Muscle layer of colon (tissue), 2 donors: ENCODE measurements at regions not wholly inside any gene's neighbourhood (a gene's known extent, or its start where the extent isn't known, plus 50 kb on each side); places are given as distances from the start of the nearest gene placed in this dataset.

Source experiments
- H3K27ac ChIP-seq: one replicate; pipeline ENCODE4 v1.7.0; 2013; ENCODE audit warnings: low read depth, mild to moderate bottlenecking, low read length, moderate library complexity
- H3K27me3 ChIP-seq, 2 donors: one replicate each; pipeline ENCODE4 v1.7.0; 2013; ENCODE audit warnings: low read length in 2 of 2, mild to moderate bottlenecking in 2 of 2; ENCODE audit not compliant: insufficient read depth in 2 of 2, control insufficient read depth in 1 of 2
- H3K36me3 ChIP-seq: one replicate; pipeline ENCODE4 v1.7.0; 2013; ENCODE audit warnings: mild to moderate bottlenecking, low read length; ENCODE audit not compliant: insufficient read depth
- H3K4me1 ChIP-seq: one replicate; pipeline ENCODE4 v1.7.0; 2013; ENCODE audit warnings: mild to moderate bottlenecking, low read length; ENCODE audit not compliant: insufficient read depth
- H3K4me3 ChIP-seq, 2 donors: one replicate each; pipeline ENCODE4 v1.7.0; 2013; ENCODE audit warnings: low read length in 2 of 2, low read depth in 1 of 2, mild to moderate bottlenecking in 1 of 2, moderate library complexity in 1 of 2
- H3K9ac ChIP-seq: one replicate; pipeline ENCODE4 v1.7.0; 2013; ENCODE audit warnings: low read length
- H3K9me3 ChIP-seq: one replicate; pipeline ENCODE4 v1.7.0; 2013; ENCODE audit warnings: mild to moderate bottlenecking, low read length
- donor health status: abdominal sarcoma.
- donor health status: Adenocarcinoma of cecum.

- H3K36me3 ChIP-seq, result no peaks in the 10 kb centered on the region
- no peaks in the 10 kb centered on the region for H3K4me1 ChIP-seq
- H3K9me3 ChIP-seq, result no peaks in the 10 kb centered on the region
- H3K9ac ChIP-seq, result no peak overlapping the region
- H3K4me3 ChIP-seq, result no peak overlapping the region
- H3K27me3 ChIP-seq, result no peaks in the 10 kb centered on the region
- no peak overlapping the region for H3K27ac ChIP-seq
Observed at GRCh38 chr19:31706691-31707620, 357.7 kb upstream of the TSHZ3 start.

GRCh38 chr19:31708520-31708919 lies 359.3 kb upstream of the TSHZ3 start:
- no peak overlapping the region for H3K9ac ChIP-seq
- no peaks in the 10 kb centered on the region for H3K9me3 ChIP-seq
- H3K27ac ChIP-seq, result no peak overlapping the region
- no peak overlapping the region for H3K4me3 ChIP-seq
- no peaks in the 10 kb centered on the region for H3K36me3 ChIP-seq
- no peaks in the 10 kb centered on the region for H3K27me3 ChIP-seq
- no peaks in the 10 kb centered on the region for H3K4me1 ChIP-seq

GRCh38 chr19:31709476-31709875 lies 360.2 kb upstream of the TSHZ3 start:
- Histone ChIP-seq H3K36me3 (no peaks in the 10 kb centered on the region), H3K9ac (no peak overlapping the region), H3K4me1 (no peaks in the 10 kb centered on the region), H3K27ac (no peak overlapping the region), H3K27me3 (no peaks in the 10 kb centered on the region), H3K9me3 (no peaks in the 10 kb centered on the region), H3K4me3 (no peak overlapping the region)

GRCh38 chr19:31715249-31715945 lies 366.2 kb upstream of the TSHZ3 start:
- Histone ChIP-seq H3K4me1 (peaks cover 8% of the 10 kb centered on the region), H3K9me3 (no peaks in the 10 kb centered on the region), H3K9ac (no peak overlapping the region), H3K27me3 (no peaks in the 10 kb centered on the region), H3K36me3 (no peaks in the 10 kb centered on the region), H3K4me3 (no peak overlapping the region), H3K27ac (no peak overlapping the region)

- H3K9me3 ChIP-seq, result no peaks in the 10 kb centered on the region
- H3K36me3 ChIP-seq, result no peaks in the 10 kb centered on the region
- H3K4me1 ChIP-seq, result peaks cover 8% of the 10 kb centered on the region
- no peak overlapping the region for H3K27ac ChIP-seq
- H3K27me3 ChIP-seq, result no peaks in the 10 kb centered on the region
- no peak overlapping the region for H3K9ac ChIP-seq
- no peak overlapping the region for H3K4me3 ChIP-seq
Observed at GRCh38 chr19:31716826-31717225, 367.6 kb upstream of the TSHZ3 start.

GRCh38 chr19:31717269-31717923 lies 368.2 kb upstream of the TSHZ3 start:
- no peak overlapping the region for H3K4me3 ChIP-seq
- H3K36me3 ChIP-seq, result no peaks in the 10 kb centered on the region
- no peak overlapping the region for H3K9ac ChIP-seq
- H3K9me3 ChIP-seq, result no peaks in the 10 kb centered on the region
- H3K4me1 ChIP-seq, result peaks cover 8% of the 10 kb centered on the region
- H3K27me3 ChIP-seq, result no peaks in the 10 kb centered on the region
- no peak overlapping the region for H3K27ac ChIP-seq

GRCh38 chr19:31718032-31718431 lies 368.8 kb upstream of the TSHZ3 start:
- Histone ChIP-seq H3K9me3 (no peaks in the 10 kb centered on the region), H3K36me3 (no peaks in the 10 kb centered on the region), H3K4me3 (peak overlapping the region in 1 of 2 donors; percentile 26), H3K4me1 (peaks cover 8% of the 10 kb centered on the region), H3K27ac (no peak overlapping the region), H3K27me3 (no peaks in the 10 kb centered on the region), H3K9ac (no peak overlapping the region)

GRCh38 chr19:31718898-31719297 lies 369.7 kb upstream of the TSHZ3 start:
- H3K4me1 ChIP-seq, result peaks cover 8% of the 10 kb centered on the region
- no peaks in the 10 kb centered on the region for H3K27me3 ChIP-seq
- no peaks in the 10 kb centered on the region for H3K36me3 ChIP-seq
- H3K27ac ChIP-seq, result no peak overlapping the region
- H3K9ac ChIP-seq, result no peak overlapping the region
- H3K9me3 ChIP-seq, result no peaks in the 10 kb centered on the region
- peak overlapping the region in 1 of 2 donors; percentile 26 for H3K4me3 ChIP-seq

- Histone ChIP-seq H3K4me3 (no peak overlapping the region), H3K9ac (no peak overlapping the region), H3K4me1 (peaks cover 4% of the 10 kb centered on the region), H3K36me3 (no peaks in the 10 kb centered on the region), H3K27me3 (no peaks in the 10 kb centered on the region), H3K9me3 (no peaks in the 10 kb centered on the region), H3K27ac (no peak overlapping the region)
Observed at GRCh38 chr19:31723101-31723500, 373.9 kb upstream of the TSHZ3 start.

GRCh38 chr19:31725051-31725450 lies 375.8 kb upstream of the TSHZ3 start:
- H3K27me3 ChIP-seq, result no peaks in the 10 kb centered on the region

GRCh38 chr19:31727536-31727935 lies 378.3 kb upstream of the TSHZ3 start:
- Histone ChIP-seq H3K27me3 (no peaks in the 10 kb centered on the region), H3K9me3 (no peaks in the 10 kb centered on the region), H3K4me3 (no peak overlapping the region), H3K4me1 (no peaks in the 10 kb centered on the region), H3K36me3 (no peaks in the 10 kb centered on the region), H3K9ac (no peak overlapping the region), H3K27ac (no peak overlapping the region)

More at GRCh38 chr19:31725051-31725450, 375.8 kb upstream of the TSHZ3 start:
- Histone ChIP-seq H3K9me3 (no peaks in the 10 kb centered on the region), H3K27ac (no peak overlapping the region), H3K4me1 (no peaks in the 10 kb centered on the region), H3K4me3 (no peak overlapping the region), H3K36me3 (no peaks in the 10 kb centered on the region), H3K9ac (no peak overlapping the region)
